Skeletal muscle satellite cell (primary cell): ENCODE measurements at regions not wholly inside any gene's neighbourhood (a gene's known extent, or its start where the extent isn't known, plus 50 kb on each side); places are given as distances from the start of the nearest gene placed in this dataset.

Experiments
- H3K27me3 ChIP-seq: 2 replicates; pipeline ENCODE4 v1.7.0; 2013; ENCODE audit warnings: low read length; ENCODE audit not compliant: control insufficient read depth, insufficient read depth
- H3K36me3 ChIP-seq: 2 replicates; pipeline ENCODE4 v1.7.0; 2013; ENCODE audit warnings: mild to moderate bottlenecking, control low read depth, low read length; ENCODE audit not compliant: insufficient read depth
- H3K4me1 ChIP-seq: 2 replicates; pipeline ENCODE4 v1.7.0; 2013; ENCODE audit warnings: low read length; ENCODE audit not compliant: control insufficient read depth, insufficient read depth
- H3K4me2 ChIP-seq: 2 replicates; pipeline ENCODE4 v1.7.0; 2013; ENCODE audit warnings: mild to moderate bottlenecking, low read length
- H3K4me3 ChIP-seq: 2 replicates; pipeline ENCODE4 v1.7.0; 2013; ENCODE audit warnings: low read length
- H3K9ac ChIP-seq: 2 replicates; pipeline ENCODE4 v1.7.0; 2013; ENCODE audit warnings: mild to moderate bottlenecking, low read depth, low read length, moderate library complexity
- H3K9me3 ChIP-seq: replicated peaks from 2 replicates; pipeline ENCODE4 v1.7.0; 2013; ENCODE audit warnings: mild to moderate bottlenecking, control low read depth, low read length

GRCh38 chr5:4100739-4101138 is 505.1 kb downstream of the IRX1 start:
- H3K36me3 ChIP-seq, result no peaks in the 10 kb centered on the region
- no peaks in the 10 kb centered on the region for H3K27me3 ChIP-seq
- H3K4me1 ChIP-seq, result no peaks in the 10 kb centered on the region
- no peak overlapping the region for H3K9ac ChIP-seq
- peaks cover 9% of the 10 kb centered on the region for H3K9me3 ChIP-seq
- no peak overlapping the region for H3K4me3 ChIP-seq
- no peak overlapping the region for H3K4me2 ChIP-seq

GRCh38 chr5:4101189-4101588 is 505.6 kb downstream of the IRX1 start:
- Histone ChIP-seq H3K9ac (no peak overlapping the region), H3K36me3 (no peaks in the 10 kb centered on the region), H3K9me3 (peaks cover 7% of the 10 kb centered on the region), H3K27me3 (no peaks in the 10 kb centered on the region), H3K4me3 (no peak overlapping the region), H3K4me2 (no peak overlapping the region), H3K4me1 (no peaks in the 10 kb centered on the region)

DNA sequence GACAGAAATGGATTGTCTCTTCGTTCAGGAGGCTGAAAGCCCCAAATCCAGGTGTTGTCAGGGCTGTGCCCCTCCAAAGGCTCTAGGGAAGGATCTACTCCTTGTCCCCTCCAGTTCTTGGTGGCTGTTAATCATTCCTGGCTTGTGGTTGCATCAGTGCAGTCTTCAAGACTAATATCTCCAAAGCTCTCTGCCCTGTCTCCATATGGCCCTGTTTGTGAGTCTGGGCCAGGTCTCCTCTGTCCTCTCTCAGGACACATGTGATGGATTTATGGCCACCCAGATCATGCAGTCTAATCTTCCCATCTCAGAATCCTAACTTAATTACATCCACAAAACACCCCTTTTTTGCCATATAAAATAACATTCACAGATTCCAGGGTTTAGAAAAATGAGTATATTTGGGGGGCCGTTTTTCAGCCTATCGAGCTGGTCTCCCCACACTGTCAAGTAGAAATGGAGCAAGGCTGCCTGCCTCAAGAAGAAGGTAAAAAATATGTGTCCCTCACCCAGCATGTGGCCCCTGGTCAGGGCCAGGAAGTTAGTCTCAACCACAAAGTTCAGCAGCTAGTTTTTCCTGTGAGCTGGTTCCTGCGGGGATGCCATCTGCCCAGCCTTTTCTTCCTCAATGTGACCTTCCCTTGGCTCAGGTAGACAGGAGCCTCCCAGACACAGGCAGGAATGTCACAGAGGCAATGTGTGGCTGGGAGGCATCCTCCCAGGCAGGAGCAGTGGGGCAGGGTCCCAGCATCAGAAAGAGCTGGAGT is 509.4 kb downstream of the IRX1 start:
- no peaks in the 10 kb centered on the region for H3K4me1 ChIP-seq
- peaks cover 13% of the 10 kb centered on the region for H3K9me3 ChIP-seq
- H3K9ac ChIP-seq, result no peak overlapping the region
- H3K4me3 ChIP-seq, result no peak overlapping the region
- no peaks in the 10 kb centered on the region for H3K36me3 ChIP-seq
- no peak overlapping the region for H3K4me2 ChIP-seq
- no peaks in the 10 kb centered on the region for H3K27me3 ChIP-seq

DNA sequence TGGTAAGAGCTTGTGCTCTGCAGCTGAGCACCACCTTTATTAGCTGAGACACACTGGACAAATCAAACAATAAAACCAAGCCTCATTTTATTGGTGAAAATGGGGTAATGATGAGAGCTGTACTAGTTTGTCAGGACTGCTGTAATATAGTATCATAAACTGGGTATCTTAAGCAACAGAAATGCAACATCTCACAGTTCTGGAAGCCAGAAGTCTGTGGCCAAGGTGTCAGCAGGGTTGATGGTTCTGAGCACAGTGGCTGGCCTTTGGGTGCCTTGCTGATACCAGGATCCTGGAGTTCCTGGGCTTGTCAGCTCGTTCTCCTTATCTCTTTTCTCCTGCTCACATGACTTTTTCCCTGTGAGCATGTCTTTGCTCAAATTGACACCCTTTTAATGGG is 513.1 kb downstream of the IRX1 start:
- H3K4me2 ChIP-seq, result no peak overlapping the region
- H3K9me3 ChIP-seq, result peaks cover 10% of the 10 kb centered on the region
- no peak overlapping the region for H3K9ac ChIP-seq
- H3K27me3 ChIP-seq, result no peaks in the 10 kb centered on the region
- no peaks in the 10 kb centered on the region for H3K4me1 ChIP-seq
- H3K4me3 ChIP-seq, result no peak overlapping the region
- H3K36me3 ChIP-seq, result no peaks in the 10 kb centered on the region

GRCh38 chr5:4113426-4113825 is 517.8 kb downstream of the IRX1 start:
- H3K4me3 ChIP-seq, result no peak overlapping the region
- no peaks in the 10 kb centered on the region for H3K27me3 ChIP-seq
- no peak overlapping the region for H3K9ac ChIP-seq
- H3K9me3 ChIP-seq, result peaks cover 24% of the 10 kb centered on the region
- H3K36me3 ChIP-seq, result no peaks in the 10 kb centered on the region
- H3K4me2 ChIP-seq, result no peak overlapping the region
- H3K4me1 ChIP-seq, result no peaks in the 10 kb centered on the region

GRCh38 chr5:4113905-4114304 is 518.3 kb downstream of the IRX1 start:
- H3K9me3 ChIP-seq, result peaks cover 24% of the 10 kb centered on the region
- H3K4me2 ChIP-seq, result no peak overlapping the region
- no peaks in the 10 kb centered on the region for H3K27me3 ChIP-seq
- no peak overlapping the region for H3K4me3 ChIP-seq
- no peaks in the 10 kb centered on the region for H3K4me1 ChIP-seq
- H3K9ac ChIP-seq, result no peak overlapping the region
- no peaks in the 10 kb centered on the region for H3K36me3 ChIP-seq

GRCh38 chr5:4114452-4114851 is 518.8 kb downstream of the IRX1 start:
- H3K4me2 ChIP-seq, result no peak overlapping the region
- H3K4me3 ChIP-seq, result no peak overlapping the region
- no peaks in the 10 kb centered on the region for H3K36me3 ChIP-seq
- H3K27me3 ChIP-seq, result no peaks in the 10 kb centered on the region
- no peak overlapping the region for H3K9ac ChIP-seq
- H3K9me3 ChIP-seq, result peaks cover 24% of the 10 kb centered on the region
- no peaks in the 10 kb centered on the region for H3K4me1 ChIP-seq

GRCh38 chr5:4116834-4117233 is 521.2 kb downstream of the IRX1 start:
- H3K27me3 ChIP-seq, result no peaks in the 10 kb centered on the region
- no peaks in the 10 kb centered on the region for H3K4me1 ChIP-seq
- H3K4me3 ChIP-seq, result no peak overlapping the region
- no peak overlapping the region for H3K9ac ChIP-seq
- no peak overlapping the region for H3K4me2 ChIP-seq
- peaks cover 30% of the 10 kb centered on the region for H3K9me3 ChIP-seq
- H3K36me3 ChIP-seq, result no peaks in the 10 kb centered on the region

DNA sequence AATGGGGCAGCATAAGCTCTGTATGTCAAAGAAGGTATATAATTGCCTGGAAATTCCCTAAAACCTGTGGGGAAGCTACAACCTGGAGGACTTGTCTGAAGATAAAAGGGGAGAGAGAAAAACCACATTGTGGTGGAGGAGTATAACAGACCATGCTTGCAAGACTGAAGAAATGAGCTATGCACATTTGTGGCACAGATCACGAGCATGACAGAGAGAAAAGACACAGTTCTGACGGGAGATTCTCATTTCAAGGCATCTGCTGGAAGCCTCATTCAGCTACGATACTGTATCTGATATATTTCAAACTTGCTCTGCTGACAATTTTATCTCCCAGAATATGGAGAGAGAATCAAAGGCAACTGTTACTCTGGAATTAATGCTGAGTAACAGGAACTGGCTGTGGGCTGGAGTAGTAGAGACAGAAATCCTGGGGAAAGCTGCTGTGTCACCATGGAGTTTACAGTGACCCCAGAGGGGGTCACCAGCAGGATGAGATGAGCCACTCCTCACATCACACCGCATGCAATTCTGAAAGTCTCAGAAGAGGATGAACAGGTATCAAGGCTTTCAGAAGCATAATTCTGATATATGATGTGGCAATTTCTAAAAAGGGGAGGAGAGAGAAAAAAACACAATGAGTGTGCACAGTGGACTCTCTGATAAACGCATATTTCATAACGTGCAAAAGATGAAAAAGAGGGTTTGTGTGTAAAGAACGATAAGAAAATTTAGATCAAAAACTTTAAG is 528.8 kb downstream of the IRX1 start:
- H3K9ac ChIP-seq, result no peak overlapping the region
- no peaks in the 10 kb centered on the region for H3K4me1 ChIP-seq
- no peaks in the 10 kb centered on the region for H3K36me3 ChIP-seq
- H3K9me3 ChIP-seq, result peaks cover 24% of the 10 kb centered on the region
- H3K27me3 ChIP-seq, result no peaks in the 10 kb centered on the region
- H3K4me3 ChIP-seq, result no peak overlapping the region
- no peak overlapping the region for H3K4me2 ChIP-seq

GRCh38 chr5:4128994-4129393 is 533.4 kb downstream of the IRX1 start:
- no peaks in the 10 kb centered on the region for H3K27me3 ChIP-seq
- H3K9me3 ChIP-seq, result peaks cover 21% of the 10 kb centered on the region
- no peaks in the 10 kb centered on the region for H3K4me1 ChIP-seq
- H3K4me3 ChIP-seq, result no peak overlapping the region
- H3K9ac ChIP-seq, result no peak overlapping the region
- H3K4me2 ChIP-seq, result no peak overlapping the region
- no peaks in the 10 kb centered on the region for H3K36me3 ChIP-seq

- H3K9ac ChIP-seq, result no peak overlapping the region
- no peak overlapping the region for H3K4me3 ChIP-seq
- H3K4me2 ChIP-seq, result no peak overlapping the region
- H3K9me3 ChIP-seq, result peaks cover 16% of the 10 kb centered on the region
- H3K36me3 ChIP-seq, result no peaks in the 10 kb centered on the region
- no peaks in the 10 kb centered on the region for H3K27me3 ChIP-seq
- H3K4me1 ChIP-seq, result no peaks in the 10 kb centered on the region
Measured at GRCh38 chr5:4129523-4129922, 533.9 kb downstream of the IRX1 start.

- Histone ChIP-seq H3K27me3 (no peaks in the 10 kb centered on the region), H3K4me1 (no peaks in the 10 kb centered on the region), H3K36me3 (no peaks in the 10 kb centered on the region), H3K4me3 (no peak overlapping the region), H3K9ac (no peak overlapping the region), H3K9me3 (peaks cover 20% of the 10 kb centered on the region), H3K4me2 (no peak overlapping the region)
Measured at GRCh38 chr5:4130819-4131218, 535.2 kb downstream of the IRX1 start.
